ENCODE measurements at regions not wholly inside any gene's neighbourhood (a gene's known extent, or its start where the extent isn't known, plus 50 kb on each side); places are given as distances from the start of the nearest gene placed in this dataset.

- H3K4me3 ChIP-seq, result no peak overlapping the region
These were observed 367.5 kb upstream of the PTGER4 start for GRCh38 chr5:40312205-40312604.

GRCh38 chr5:40309851-40310250 is 369.9 kb upstream of the PTGER4 start:
- H3K4me3 ChIP-seq, result no peak overlapping the region
- peak overlapping the region in 1 of 21 experiments; percentile 7 for H3K27ac ChIP-seq

More at GRCh38 chr5:40312205-40312604, 367.5 kb upstream of the PTGER4 start:
- H3K27ac ChIP-seq, result no peak overlapping the region

- Histone ChIP-seq H3K27ac (no peak overlapping the region), H3K4me3 (no peak overlapping the region)
These were observed 370.8 kb upstream of the PTGER4 start for GRCh38 chr5:40308867-40309266.

GRCh38 chr5:40307920-40308319 is 371.8 kb upstream of the PTGER4 start:
- Histone ChIP-seq H3K4me3 (no peak overlapping the region), H3K27ac (no peak overlapping the region)

GRCh38 chr5:40306869-40307487 is 372.7 kb upstream of the PTGER4 start:
- no peak overlapping the region for H3K4me3 ChIP-seq
- H3K27ac ChIP-seq, result no peak overlapping the region

GRCh38 chr5:40292006-40292405 is 387.7 kb upstream of the PTGER4 start:
- H3K4me3 ChIP-seq, result no peak overlapping the region
- no peak overlapping the region for H3K27ac ChIP-seq

GRCh38 chr5:40291338-40291737 is 388.4 kb upstream of the PTGER4 start:
- Histone ChIP-seq H3K4me3 (no peak overlapping the region), H3K27ac (no peak overlapping the region)

GRCh38 chr5:40288800-40289485 is 390.8 kb upstream of the PTGER4 start:
- Histone ChIP-seq H3K27ac (no peak overlapping the region), H3K4me3 (no peak overlapping the region)

GRCh38 chr5:40284863-40285262 is 394.9 kb upstream of the PTGER4 start:
- no peak overlapping the region for H3K27ac ChIP-seq
- H3K4me3 ChIP-seq, result no peak overlapping the region

- Histone ChIP-seq H3K4me3 (no peak overlapping the region), H3K27ac (no peak overlapping the region)
These were observed 400.8 kb upstream of the PTGER4 start for GRCh38 chr5:40278881-40279280.

GRCh38 chr5:40277161-40277906 is 402.4 kb upstream of the PTGER4 start:
- Histone ChIP-seq H3K27ac (peak overlapping the region in 6 of 21 experiments; percentile 3 to 78 (median 64)), H3K4me3 (no peak overlapping the region)

- Histone ChIP-seq H3K4me3 (no peak overlapping the region), H3K27ac (peak overlapping the region in 6 of 21 experiments; percentile 3 to 78 (median 62))
These were observed 403.2 kb upstream of the PTGER4 start for GRCh38 chr5:40276426-40277102.

- H3K27ac ChIP-seq, result no peak overlapping the region
These were observed 405.1 kb upstream of the PTGER4 start for GRCh38 chr5:40274568-40274967.

GRCh38 chr5:40273936-40274335 is 405.8 kb upstream of the PTGER4 start:
- no peak overlapping the region for H3K4me3 ChIP-seq
- no peak overlapping the region for H3K27ac ChIP-seq

More at GRCh38 chr5:40274568-40274967, 405.1 kb upstream of the PTGER4 start:
- H3K4me3 ChIP-seq, result no peak overlapping the region

GRCh38 chr5:40271476-40271875 is 408.2 kb upstream of the PTGER4 start:
- Histone ChIP-seq H3K4me3 (no peak overlapping the region), H3K27ac (no peak overlapping the region)

GRCh38 chr5:40270274-40270845 is 409.4 kb upstream of the PTGER4 start:
- peak overlapping the region in 1 of 21 experiments; percentile 37 for H3K27ac ChIP-seq
- H3K4me3 ChIP-seq, result no peak overlapping the region

GRCh38 chr5:40268088-40268487 is 411.6 kb upstream of the PTGER4 start:
- Histone ChIP-seq H3K27ac (no peak overlapping the region), H3K4me3 (no peak overlapping the region)

- Histone ChIP-seq H3K4me3 (no peak overlapping the region), H3K27ac (no peak overlapping the region)
These were observed 412.8 kb upstream of the PTGER4 start for GRCh38 chr5:40266952-40267351.

- no peak overlapping the region for H3K27ac ChIP-seq
- no peak overlapping the region for H3K4me3 ChIP-seq
These were observed 417.7 kb upstream of the PTGER4 start for GRCh38 chr5:40261984-40262383.

GRCh38 chr5:40260361-40260760 is 419.4 kb upstream of the PTGER4 start:
- H3K4me3 ChIP-seq, result no peak overlapping the region
- no peak overlapping the region for H3K27ac ChIP-seq
